OCI-LY7 (cell line): ENCODE measurements at regions not wholly inside any gene's neighbourhood (a gene's known extent, or its start where the extent isn't known, plus 50 kb on each side); places are given as distances from the start of the nearest gene placed in this dataset.

ENCODE experiments used
- BruUV-seq: library from RNA; stranded (reverse); fragments of 400-500 nt; replicated peaks from 2 replicates; lab custom pipeline; 2021; lab: Mats Ljungman, UMichigan
- CTCF ChIA-PET: fragments of 300-600 bp; sonication (Branson Sonifier 250); formaldehyde crosslinking; loops from one replicate; lab custom pipeline; 2022; ENCODE audit warnings: antibody characterized with exemption; ENCODE audit not compliant: unreplicated experiment; lab: Charles Lee
- POLR2A ChIA-PET: fragments of 300-600 bp; sonication (Branson Sonifier 250); formaldehyde crosslinking; loops from one replicate; lab custom pipeline; 2022; ENCODE audit warnings: antibody characterized with exemption; lab: Charles Lee
- DNase-seq: peaks from one replicate; pipeline ENCODE4 v3.0.0-alpha.2; 2015; ENCODE audit warnings: low spot score
- H2AFZ ChIP-seq: fragments of 200-600 bp; sonication (generic), shearing (Covaris generic); 2 replicates; pipeline ENCODE4 v1.6.1; 2014; ENCODE audit warnings: mild to moderate bottlenecking, antibody characterized with exemption, low read length, moderate library complexity
- H3K27ac ChIP-seq: fragments of 200-600 bp; sonication (generic); 2 replicates; pipeline ENCODE4 v1.5.1; 2014; ENCODE audit warnings: mixed run types, low read depth, mild to moderate bottlenecking, moderate library complexity, low read length, inconsistent platforms; ENCODE audit not compliant: poor library complexity, severe bottlenecking
- H3K36me3 ChIP-seq: fragments of 200-600 bp; sonication (generic); 2 replicates; pipeline ENCODE4 v1.6.1; 2014; ENCODE audit warnings: mild to moderate bottlenecking, antibody characterized with exemption, low read length, moderate library complexity, mixed read lengths; ENCODE audit not compliant: insufficient read depth
- H3K4me1 ChIP-seq: fragments of 200-600 bp; sonication (generic); 2 replicates; pipeline ENCODE4 v1.5.1; 2014; ENCODE audit warnings: mild to moderate bottlenecking, low read length; ENCODE audit not compliant: insufficient read depth, poor library complexity, severe bottlenecking
- H3K4me2 ChIP-seq: fragments of 200-600 bp; sonication (generic); 2 replicates; pipeline ENCODE4 v1.6.1; 2014; ENCODE audit warnings: mild to moderate bottlenecking, low read length
- H3K4me3 ChIP-seq: fragments of 200-600 bp; sonication (generic); 2 replicates; pipeline ENCODE4 v1.5.1; 2014; ENCODE audit warnings: mild to moderate bottlenecking, low read depth, low read length; ENCODE audit not compliant: poor library complexity, severe bottlenecking
- H3K79me2 ChIP-seq: fragments of 200-600 bp; sonication (generic); 2 replicates; pipeline ENCODE4 v1.6.1; 2016; ENCODE audit warnings: low read depth, mild to moderate bottlenecking, low read length, moderate library complexity, mixed read lengths; ENCODE audit not compliant: insufficient read depth
- H3K9me2 ChIP-seq: fragments of 200-600 bp; sonication (generic); 2 replicates; pipeline ENCODE4 v1.6.1; 2016; ENCODE audit warnings: mild to moderate bottlenecking, low read length, mixed read lengths; ENCODE audit not compliant: insufficient read depth
- H3K9me3 ChIP-seq: fragments of 200-600 bp; sonication (generic); 2 replicates; pipeline ENCODE4 v1.6.1; 2014; ENCODE audit warnings: mild to moderate bottlenecking, mixed run types, low read length, mixed read lengths
- H4K20me1 ChIP-seq: fragments of 200-600 bp; sonication (generic); 2 replicates; pipeline ENCODE4 v1.6.1; 2014; ENCODE audit warnings: mild to moderate bottlenecking, antibody characterized with exemption, low read length, moderate library complexity, mixed read lengths; ENCODE audit not compliant: insufficient read depth
- EZH2phosphoT487 ChIP-seq: fragments of 200-600 bp; sonication (generic); IDR thresholded peaks from 2 replicates; pipeline ENCODE4 v1.6.1; 2018; ENCODE audit warnings: low read depth, borderline replicate concordance, mild to moderate bottlenecking, mixed run types, antibody characterized with exemption, low read length, moderate library complexity, mixed read lengths
- intact Hi-C: fragments of 100-400 bp; cut with micrococcal nuclease; formaldehyde crosslinking; loops from one replicate; pipeline ENCODE4 v1.10.0; 2022; ENCODE audit not compliant: unreplicated experiment
- TF ChIP-seq, protein P1 (sequence below): fragments of 200-600 bp; sonication (generic); conservative IDR thresholded peaks from 2 replicates; pipeline ENCODE4 v1.5.1; 2014; ENCODE audit warnings: mild to moderate bottlenecking, antibody characterized with exemption, low read length, moderate library complexity, mixed read lengths

GRCh38 chr11:70833011-70833410, 419.4 kb downstream of the SHANK2 start:
- intact Hi-C loops = no loop called here
- no peaks in the 10 kb centered on the region for H4K20me1 ChIP-seq
- TF ChIP-seq, protein P1, sequence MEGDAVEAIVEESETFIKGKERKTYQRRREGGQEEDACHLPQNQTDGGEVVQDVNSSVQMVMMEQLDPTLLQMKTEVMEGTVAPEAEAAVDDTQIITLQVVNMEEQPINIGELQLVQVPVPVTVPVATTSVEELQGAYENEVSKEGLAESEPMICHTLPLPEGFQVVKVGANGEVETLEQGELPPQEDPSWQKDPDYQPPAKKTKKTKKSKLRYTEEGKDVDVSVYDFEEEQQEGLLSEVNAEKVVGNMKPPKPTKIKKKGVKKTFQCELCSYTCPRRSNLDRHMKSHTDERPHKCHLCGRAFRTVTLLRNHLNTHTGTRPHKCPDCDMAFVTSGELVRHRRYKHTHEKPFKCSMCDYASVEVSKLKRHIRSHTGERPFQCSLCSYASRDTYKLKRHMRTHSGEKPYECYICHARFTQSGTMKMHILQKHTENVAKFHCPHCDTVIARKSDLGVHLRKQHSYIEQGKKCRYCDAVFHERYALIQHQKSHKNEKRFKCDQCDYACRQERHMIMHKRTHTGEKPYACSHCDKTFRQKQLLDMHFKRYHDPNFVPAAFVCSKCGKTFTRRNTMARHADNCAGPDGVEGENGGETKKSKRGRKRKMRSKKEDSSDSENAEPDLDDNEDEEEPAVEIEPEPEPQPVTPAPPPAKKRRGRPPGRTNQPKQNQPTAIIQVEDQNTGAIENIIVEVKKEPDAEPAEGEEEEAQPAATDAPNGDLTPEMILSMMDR = no peak
- TF ChIP-seq EZH2phosphoT487 = no peak
- no peak for DNase-seq
- H3K4me3 ChIP-seq = no peak overlapping the region
- H3K79me2 ChIP-seq = no peaks in the 10 kb centered on the region
- CTCF ChIA-PET = no interaction called here
- no peaks in the 10 kb centered on the region for H3K9me3 ChIP-seq
- no peak overlapping the region for H3K4me2 ChIP-seq
- no TSS peak for BruUV-seq
- H3K36me3 ChIP-seq = no peaks in the 10 kb centered on the region
- POLR2A ChIA-PET = no interaction called here
- no peaks in the 10 kb centered on the region for H3K9me2 ChIP-seq
- H3K4me1 ChIP-seq = no peaks in the 10 kb centered on the region
- H3K27ac ChIP-seq = no peak overlapping the region
- no peak overlapping the region for H2AFZ ChIP-seq

GRCh38 chr11:70833554-70833953, 418.8 kb downstream of the SHANK2 start:
- H3K9me2 ChIP-seq = no peaks in the 10 kb centered on the region
- no peak for TF ChIP-seq EZH2phosphoT487
- TF ChIP-seq, protein P1 = no peak
- BruUV-seq = no TSS peak
- no peak for DNase-seq
- no peak overlapping the region for H3K4me3 ChIP-seq
- no peaks in the 10 kb centered on the region for H3K4me1 ChIP-seq
- no peaks in the 10 kb centered on the region for H4K20me1 ChIP-seq
- H2AFZ ChIP-seq = no peak overlapping the region
- CTCF ChIA-PET = no interaction called here
- intact Hi-C loops = no loop called here
- H3K9me3 ChIP-seq = no peaks in the 10 kb centered on the region
- H3K79me2 ChIP-seq = no peaks in the 10 kb centered on the region
- no peak overlapping the region for H3K27ac ChIP-seq
- H3K36me3 ChIP-seq = no peaks in the 10 kb centered on the region
- H3K4me2 ChIP-seq = no peak overlapping the region
- POLR2A ChIA-PET = no interaction called here

GRCh38 chr11:70834277-70834940, 418.0 kb downstream of the SHANK2 start:
- Histone ChIP-seq H3K4me1 (no peaks in the 10 kb centered on the region), H3K36me3 (no peaks in the 10 kb centered on the region), H3K9me3 (no peaks in the 10 kb centered on the region), H3K9me2 (no peaks in the 10 kb centered on the region), H3K4me3 (no peak overlapping the region), H4K20me1 (no peaks in the 10 kb centered on the region), H3K79me2 (no peaks in the 10 kb centered on the region), H3K27ac (no peak overlapping the region), H3K4me2 (no peak overlapping the region), H2AFZ (no peak overlapping the region)
- no TSS peak for BruUV-seq
- POLR2A ChIA-PET = no interaction called here
- intact Hi-C loops = no loop called here
- CTCF ChIA-PET = interaction anchor here (0.6 kb wide), 1 partner anchor 864 kb away, joined by 3 read pairs; no protein-coding TSS in a partner anchor
- no peak for DNase-seq
- TF ChIP-seq EZH2phosphoT487 = no peak
- TF ChIP-seq, protein P1 = no peak
